Natural killer cell treated with Interleukin-12 subunit alpha and Interleukin-12 subunit beta and Interleukin-15 and Interleukin-18, amount 100 ng/mL, for 72 hours (primary cell): ENCODE measurements at regions not wholly inside any gene's neighbourhood (a gene's known extent, or its start where the extent isn't known, plus 50 kb on each side); places are given as distances from the start of the nearest gene placed in this dataset.
A peak's percentile ranks its signal among the peaks of the same experiment; 100 is the strongest.
"Not testable (repeated sequence)": the region's sequence is repeated elsewhere in the genome, so short reads cannot be mapped to it uniquely, and the experiment has no call there.

ENCODE experiments used
- ATAC-seq, 2 donors: fragments of 150-1000 bp; cut with Tn5 transposase in 1 of 2; sonication (Bioruptor Pico), chemical (Tn5 transposase) in 1 of 2; 2 replicates each; pipeline ENCODE4 v1.10.0; 2021
- DNase-seq: peaks from one replicate; pipeline ENCODE4 v3.0.0; 2022; ENCODE audit warnings: low spot score
- H3K27ac Mint-ChIP-seq, 2 donors: 1 replicate in 1 of 2; 2 replicates in 1 of 2; pipeline ENCODE4 v1.8.0; 2022; ENCODE audit warnings: mixed read lengths in 2 of 2, mild to moderate bottlenecking in 1 of 2, moderate library complexity in 1 of 2
- H3K27me3 Mint-ChIP-seq, 2 donors: 1 replicate in 1 of 2; 2 replicates in 1 of 2; pipeline ENCODE4 v1.8.0; 2022; ENCODE audit warnings: mixed read lengths in 2 of 2
- H3K36me3 Mint-ChIP-seq: one replicate; pipeline ENCODE4 v1.8.0; 2022; ENCODE audit warnings: mixed read lengths
- H3K4me1 Mint-ChIP-seq, 2 donors: 1 replicate in 1 of 2; 2 replicates in 1 of 2; pipeline ENCODE4 v1.8.0; 2022; ENCODE audit warnings: low read depth in 2 of 2, mixed read lengths in 2 of 2, mild to moderate bottlenecking in 1 of 2
- H3K4me3 Mint-ChIP-seq: one replicate; pipeline ENCODE4 v1.8.0; 2022; ENCODE audit warnings: mixed read lengths
- H3K9me3 Mint-ChIP-seq: 2 replicates; pipeline ENCODE4 v1.8.0; 2022; ENCODE audit warnings: mixed read lengths

GRCh38 chr10:9140373-9140772 is 1085.9 kb downstream of the GATA3 start:
- ATAC-seq (no peak), DNase-seq (no peak)
- H3K4me3 Mint-ChIP-seq, result no peak overlapping the region
- H3K9me3 Mint-ChIP-seq, result no peaks in the 10 kb centered on the region
- H3K4me1 Mint-ChIP-seq, result no peaks in the 10 kb centered on the region
- H3K27ac Mint-ChIP-seq, result no peak overlapping the region
- H3K27me3 Mint-ChIP-seq, result peaks cover 3 to 8% of the 10 kb centered on the region in 2 donors
- H3K36me3 Mint-ChIP-seq, result no peaks in the 10 kb centered on the region

- H3K27me3 Mint-ChIP-seq, result peaks cover 11 to 33% of the 10 kb centered on the region in 2 donors
- no peaks in the 10 kb centered on the region for H3K4me1 Mint-ChIP-seq
- H3K36me3 Mint-ChIP-seq, result no peaks in the 10 kb centered on the region
- no peak for ATAC-seq
- no peak for DNase-seq
- no peak overlapping the region for H3K4me3 Mint-ChIP-seq
- H3K9me3 Mint-ChIP-seq, result peaks cover 3% of the 10 kb centered on the region
- H3K27ac Mint-ChIP-seq, result no peak overlapping the region
Observed at GRCh38 chr10:9147475-9147874, 1093.0 kb downstream of the GATA3 start.

GRCh38 chr10:9149134-9149533 is 1094.6 kb downstream of the GATA3 start:
- no peaks in the 10 kb centered on the region for H3K4me1 Mint-ChIP-seq
- H3K9me3 Mint-ChIP-seq, result peaks cover 3% of the 10 kb centered on the region
- no peak overlapping the region for H3K27ac Mint-ChIP-seq
- no peak overlapping the region for H3K4me3 Mint-ChIP-seq
- ATAC-seq, result no peak
- no peaks in the 10 kb centered on the region for H3K36me3 Mint-ChIP-seq
- peaks cover 15 to 37% of the 10 kb centered on the region in 2 donors for H3K27me3 Mint-ChIP-seq
- DNase-seq, result no peak

GRCh38 chr10:9153057-9153456 is 1098.6 kb downstream of the GATA3 start:
- H3K4me3 Mint-ChIP-seq, H3K9me3 Mint-ChIP-seq, H3K27ac Mint-ChIP-seq, ATAC-seq, H3K36me3 Mint-ChIP-seq, DNase-seq, H3K4me1 Mint-ChIP-seq: not testable (repeated sequence)
- peaks cover 23 to 35% of the 10 kb centered on the region in 2 donors for H3K27me3 Mint-ChIP-seq

- no peak for DNase-seq
- H3K9me3 Mint-ChIP-seq, result no peaks in the 10 kb centered on the region
Observed at GRCh38 chr10:9157656-9158055, 1103.2 kb downstream of the GATA3 start.

GRCh38 chr10:9158675-9159074 is 1104.2 kb downstream of the GATA3 start:
- ATAC-seq (no peak), DNase-seq (no peak)
- Mint-ChIP-seq H3K4me1 (no peaks in the 10 kb centered on the region), H3K9me3 (no peaks in the 10 kb centered on the region), H3K4me3 (no peak overlapping the region), H3K36me3 (peaks cover 5% of the 10 kb centered on the region), H3K27me3 (peaks cover 21 to 42% of the 10 kb centered on the region in 2 donors), H3K27ac (no peak overlapping the region)

More at GRCh38 chr10:9157656-9158055, 1103.2 kb downstream of the GATA3 start:
- no peak overlapping the region for H3K27ac Mint-ChIP-seq
- H3K4me1 Mint-ChIP-seq, result no peaks in the 10 kb centered on the region
- peaks cover 5% of the 10 kb centered on the region for H3K36me3 Mint-ChIP-seq
- peaks cover 21 to 32% of the 10 kb centered on the region in 2 donors for H3K27me3 Mint-ChIP-seq
- no peak for ATAC-seq
- no peak overlapping the region for H3K4me3 Mint-ChIP-seq

- peaks cover 5% of the 10 kb centered on the region for H3K36me3 Mint-ChIP-seq
- ATAC-seq, result peak in 1 of 2 donors; percentile 20
- H3K4me3 Mint-ChIP-seq, result no peak overlapping the region
- peaks cover 13 to 38% of the 10 kb centered on the region in 2 donors for H3K27me3 Mint-ChIP-seq
- no peaks in the 10 kb centered on the region for H3K4me1 Mint-ChIP-seq
- no peak overlapping the region for H3K27ac Mint-ChIP-seq
- no peak for DNase-seq
- no peaks in the 10 kb centered on the region for H3K9me3 Mint-ChIP-seq
Observed at GRCh38 chr10:9160275-9160674, 1105.8 kb downstream of the GATA3 start.

- Mint-ChIP-seq H3K4me3 (no peak overlapping the region), H3K27me3 (peaks cover 12 to 39% of the 10 kb centered on the region in 2 donors), H3K4me1 (no peaks in the 10 kb centered on the region), H3K27ac (no peak overlapping the region), H3K9me3 (no peaks in the 10 kb centered on the region), H3K36me3 (peaks cover 5% of the 10 kb centered on the region)
- ATAC-seq, result no peak
- DNase-seq, result no peak
Observed at GRCh38 chr10:9163699-9164098, 1109.2 kb downstream of the GATA3 start.

- Mint-ChIP-seq H3K4me1 (no peaks in the 10 kb centered on the region), H3K27me3 (peaks cover 14 to 39% of the 10 kb centered on the region in 2 donors), H3K9me3 (no peaks in the 10 kb centered on the region), H3K27ac (no peak overlapping the region), H3K36me3 (no peaks in the 10 kb centered on the region), H3K4me3 (no peak overlapping the region)
- DNase-seq (no peak), ATAC-seq (no peak)
Observed at GRCh38 chr10:9166770-9167169, 1112.3 kb downstream of the GATA3 start.

GRCh38 chr10:9172276-9172675 is 1117.8 kb downstream of the GATA3 start:
- peaks cover 19 to 34% of the 10 kb centered on the region in 2 donors for H3K27me3 Mint-ChIP-seq
- no peak overlapping the region for H3K27ac Mint-ChIP-seq
- H3K9me3 Mint-ChIP-seq, result no peaks in the 10 kb centered on the region
- DNase-seq, result no peak
- H3K4me3 Mint-ChIP-seq, result no peak overlapping the region
- H3K4me1 Mint-ChIP-seq, result peaks cover 3 to 8% of the 10 kb centered on the region in 2 donors
- no peak for ATAC-seq
- no peaks in the 10 kb centered on the region for H3K36me3 Mint-ChIP-seq

GRCh38 chr10:9175200-9175599 is 1120.7 kb downstream of the GATA3 start:
- Mint-ChIP-seq H3K27ac (no peak overlapping the region), H3K36me3 (no peaks in the 10 kb centered on the region)

GRCh38 chr10:9183197-9183880 is 1128.9 kb downstream of the GATA3 start:
- peaks cover 8 to 30% of the 10 kb centered on the region in 2 donors for H3K27me3 Mint-ChIP-seq
- H3K9me3 Mint-ChIP-seq, H3K4me1 Mint-ChIP-seq, DNase-seq, H3K27ac Mint-ChIP-seq, H3K4me3 Mint-ChIP-seq, H3K36me3 Mint-ChIP-seq, ATAC-seq: not testable (repeated sequence)

More at GRCh38 chr10:9175200-9175599, 1120.7 kb downstream of the GATA3 start:
- no peak for ATAC-seq
- no peaks in the 10 kb centered on the region for H3K9me3 Mint-ChIP-seq
- no peak overlapping the region for H3K4me3 Mint-ChIP-seq
- H3K4me1 Mint-ChIP-seq, result peaks cover 3 to 8% of the 10 kb centered on the region in 2 donors
- peaks cover 21 to 33% of the 10 kb centered on the region in 2 donors for H3K27me3 Mint-ChIP-seq
- DNase-seq, result no peak

GRCh38 chr10:9188022-9188810 is 1133.7 kb downstream of the GATA3 start:
- no peaks in the 10 kb centered on the region for H3K4me1 Mint-ChIP-seq
- ATAC-seq (no peak), DNase-seq (no peak)
- H3K4me3 Mint-ChIP-seq, result no peak overlapping the region
- H3K9me3 Mint-ChIP-seq, result no peaks in the 10 kb centered on the region
- H3K27me3 Mint-ChIP-seq, result peaks cover 0 to 35% of the 10 kb centered on the region in 2 donors
- no peak overlapping the region for H3K27ac Mint-ChIP-seq
- H3K36me3 Mint-ChIP-seq, result no peaks in the 10 kb centered on the region

- Mint-ChIP-seq H3K27ac (no peak overlapping the region), H3K36me3 (no peaks in the 10 kb centered on the region), H3K4me3 (no peak overlapping the region), H3K27me3 (peaks cover 0 to 35% of the 10 kb centered on the region in 2 donors), H3K4me1 (no peaks in the 10 kb centered on the region), H3K9me3 (no peaks in the 10 kb centered on the region)
- ATAC-seq, result no peak
- DNase-seq, result no peak
Observed at GRCh38 chr10:9189448-9189847, 1135.0 kb downstream of the GATA3 start.
